ENCODE measurements at regions not wholly inside any gene's neighbourhood (a gene's known extent, or its start where the extent isn't known, plus 50 kb on each side); places are given as distances from the start of the nearest gene placed in this dataset.

DNA sequence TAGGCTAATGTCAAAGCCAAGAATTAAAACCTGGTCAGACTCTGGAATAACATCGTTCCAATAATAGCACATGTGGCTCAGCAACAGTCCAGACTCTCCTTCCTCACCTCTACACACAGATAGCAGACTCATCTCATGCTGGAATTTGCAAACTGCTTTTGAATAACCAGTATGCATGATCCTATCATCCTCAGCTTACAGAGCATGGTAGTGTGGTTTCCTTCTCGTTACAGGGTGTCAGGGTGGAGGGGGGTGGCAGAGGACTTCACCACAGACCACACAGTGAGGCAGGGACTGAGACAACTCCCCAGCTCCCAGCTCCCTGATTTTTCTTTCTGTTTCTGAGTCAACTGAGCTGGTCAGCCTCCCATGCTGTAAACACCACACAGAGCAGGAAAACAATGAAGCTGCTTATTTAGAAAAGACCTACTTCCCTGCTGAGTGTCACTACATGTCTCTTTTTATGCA is 101.6 kb downstream of the RPL22L1 start (continued):
- TF ChIP-seq ZNF318 (IDR thresholded peaks at IDR 0.05; ENCODE audit: borderline replicate concordance in 1 of 2, low read depth in 1 of 2) (no peak), PYGO2 (tag; IDR thresholded peaks at IDR 0.05) (no peak), NFYB (IDR thresholded peaks at IDR 0.05; ENCODE audit: extremely low read depth, insufficient read length) (no peak), KAT8 (IDR thresholded peaks at IDR 0.05; ENCODE audit: low read depth) (no peak), ZNF780A (CRISPR knock-in tag; IDR thresholded peaks at IDR 0.05) (no peak), ZNF551 (CRISPR knock-in tag; IDR thresholded peaks at IDR 0.05) (no peak), HMBOX1 (IDR thresholded peaks at IDR 0.05) (peak; percentile 61), HCFC1 (IDR thresholded peaks at IDR 0.05; ENCODE audit: low read depth, low read length) (no peak), ZNF696 (CRISPR knock-in tag; conservative IDR thresholded peaks at IDR 0.05) (no peak), RNF219 (CRISPR knock-in tag; IDR thresholded peaks at IDR 0.05) (no peak), HNRNPH1 (optimal IDR thresholded peaks at IDR 0.05; ENCODE audit: low read depth, low read length) (no peak), FOXP4 (CRISPR knock-in tag; IDR thresholded peaks at IDR 0.05; ENCODE audit: borderline replicate concordance) (no peak), E2F3 (CRISPR knock-in tag; IDR thresholded peaks at IDR 0.05) (no peak)
- TF ChIP-seq, protein P1, sequence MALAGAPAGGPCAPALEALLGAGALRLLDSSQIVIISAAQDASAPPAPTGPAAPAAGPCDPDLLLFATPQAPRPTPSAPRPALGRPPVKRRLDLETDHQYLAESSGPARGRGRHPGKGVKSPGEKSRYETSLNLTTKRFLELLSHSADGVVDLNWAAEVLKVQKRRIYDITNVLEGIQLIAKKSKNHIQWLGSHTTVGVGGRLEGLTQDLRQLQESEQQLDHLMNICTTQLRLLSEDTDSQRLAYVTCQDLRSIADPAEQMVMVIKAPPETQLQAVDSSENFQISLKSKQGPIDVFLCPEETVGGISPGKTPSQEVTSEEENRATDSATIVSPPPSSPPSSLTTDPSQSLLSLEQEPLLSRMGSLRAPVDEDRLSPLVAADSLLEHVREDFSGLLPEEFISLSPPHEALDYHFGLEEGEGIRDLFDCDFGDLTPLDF (CRISPR knock-in tag; IDR thresholded peaks at IDR 0.05) = no peak

Measured in K562 (cell line).